ENCODE measurements at regions not wholly inside any gene's neighbourhood (a gene's known extent, or its start where the extent isn't known, plus 50 kb on each side); places are given as distances from the start of the nearest gene placed in this dataset.
A peak's percentile ranks its signal among the peaks of the same experiment; 100 is the strongest.

DNA sequence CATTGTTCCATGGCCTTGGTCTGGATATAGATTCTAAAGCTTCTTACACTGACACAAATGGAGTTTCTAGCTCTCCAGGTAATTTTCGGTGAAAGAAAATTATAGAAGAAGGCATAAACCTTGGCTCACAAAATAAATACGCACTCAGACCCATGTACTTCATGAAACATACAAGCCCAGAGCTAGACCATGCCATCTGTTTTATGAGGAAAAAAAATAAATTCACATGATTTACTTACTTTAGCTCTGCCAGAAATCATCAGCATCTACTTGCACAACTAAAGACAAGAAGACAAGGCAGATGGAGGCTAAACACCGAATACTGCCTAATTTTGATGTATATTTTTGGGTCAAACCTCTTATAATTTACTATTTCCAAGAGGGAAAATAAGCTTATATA lies 197.4 kb upstream of the KLF14 start:
- no peak for DNase-seq

DNA sequence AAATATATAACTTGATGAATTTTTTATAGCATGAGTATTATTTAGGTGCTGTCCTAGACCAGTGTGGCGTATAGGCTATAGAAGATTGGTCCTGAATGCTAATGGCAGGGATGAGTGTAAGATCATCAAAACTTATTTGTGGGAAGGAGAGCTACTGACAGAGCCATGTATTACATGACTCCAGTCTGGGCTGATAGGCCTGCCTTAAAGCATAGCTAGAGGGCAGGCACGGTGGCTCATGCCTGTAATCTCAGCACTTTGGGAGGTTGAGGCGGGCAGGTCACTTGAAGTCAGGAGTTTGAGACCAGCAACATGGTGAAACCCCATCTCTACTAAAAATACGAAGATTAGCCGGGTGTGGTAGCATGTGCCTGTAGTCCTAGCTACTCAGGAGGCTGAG lies 198.1 kb upstream of the KLF14 start:
- no peak for DNase-seq

DNA sequence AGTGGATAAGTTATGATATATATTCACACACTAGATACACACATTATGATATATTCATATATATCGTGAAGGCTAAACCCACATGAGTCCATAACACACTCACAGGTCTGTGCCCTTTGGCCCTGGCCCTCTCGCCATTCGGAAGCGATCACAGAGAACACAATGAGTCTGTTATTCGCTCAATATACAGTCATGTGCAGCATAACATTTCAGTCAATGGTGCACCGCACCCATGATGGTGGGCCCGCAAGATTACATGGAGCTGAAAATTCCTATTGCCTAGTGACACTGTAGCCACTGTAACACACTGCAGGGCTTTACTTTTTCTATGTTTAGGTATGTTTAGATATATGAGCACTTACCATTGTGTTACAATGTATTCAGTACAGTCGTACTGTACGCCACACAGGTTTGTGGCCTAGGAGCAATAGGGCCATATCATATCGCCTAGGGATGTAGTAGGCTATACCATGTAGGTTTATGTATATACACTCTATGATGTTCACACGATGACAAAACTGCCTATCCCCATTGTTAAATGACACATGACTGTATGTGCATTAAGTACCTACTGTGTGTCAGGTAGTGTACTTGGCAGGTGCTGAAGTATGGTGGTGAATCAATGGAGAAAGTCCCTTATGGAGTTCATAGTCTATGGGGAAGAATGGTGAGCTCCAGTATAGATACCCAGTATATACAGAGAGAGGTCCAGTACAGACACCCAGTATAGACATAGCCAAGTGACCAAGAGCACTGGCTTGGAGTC lies 198.8 kb upstream of the KLF14 start:
- no peak for DNase-seq

DNA sequence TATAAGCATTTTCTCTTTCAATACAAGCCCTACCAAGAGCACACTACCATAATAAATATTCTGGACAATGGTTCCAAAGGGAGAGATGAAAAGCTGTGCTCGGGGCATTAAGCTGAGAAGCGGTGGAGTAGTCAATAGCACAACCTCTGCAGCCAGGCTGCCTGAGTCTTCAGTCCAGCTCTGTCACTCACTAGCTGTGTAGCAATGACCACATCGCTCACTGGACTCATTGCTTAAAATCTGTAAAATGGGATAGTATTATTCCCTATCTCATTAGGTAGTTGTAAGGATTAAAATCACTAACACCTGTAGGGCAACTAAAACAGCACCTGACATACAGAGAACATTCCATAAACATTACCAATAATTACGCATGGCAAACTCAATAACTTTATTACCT lies 199.9 kb upstream of the KLF14 start:
- DNase-seq, result no peak

DNA sequence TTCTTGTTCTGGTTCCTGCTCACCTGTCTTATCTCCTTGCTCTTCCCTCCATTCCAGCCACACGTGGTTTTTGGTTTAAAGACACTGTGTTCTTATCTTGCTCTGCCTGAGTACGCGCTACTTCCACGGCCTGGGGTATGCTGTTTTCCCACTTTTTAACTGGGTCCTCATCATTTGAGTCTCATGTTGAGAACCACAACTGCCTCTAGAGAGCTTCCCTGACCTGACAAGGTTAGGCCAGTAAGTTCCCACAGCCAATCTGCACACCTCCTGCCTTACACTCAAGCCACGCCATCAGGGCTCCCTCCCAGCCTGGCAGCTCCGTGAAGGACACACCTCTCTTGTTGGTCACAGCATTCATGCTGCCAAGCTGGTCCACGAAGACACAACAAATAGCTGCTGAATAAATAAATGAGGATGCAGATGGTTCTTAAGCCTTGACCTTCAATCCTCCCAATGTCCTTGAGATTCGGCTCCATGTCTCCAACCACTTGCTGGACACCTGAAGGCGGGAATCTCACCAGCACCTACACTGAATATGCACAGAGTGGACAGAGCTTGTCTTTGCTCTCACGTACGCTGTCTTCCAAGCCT lies 201.7 kb upstream of the KLF14 start:
- DNase-seq, result no peak

DNA sequence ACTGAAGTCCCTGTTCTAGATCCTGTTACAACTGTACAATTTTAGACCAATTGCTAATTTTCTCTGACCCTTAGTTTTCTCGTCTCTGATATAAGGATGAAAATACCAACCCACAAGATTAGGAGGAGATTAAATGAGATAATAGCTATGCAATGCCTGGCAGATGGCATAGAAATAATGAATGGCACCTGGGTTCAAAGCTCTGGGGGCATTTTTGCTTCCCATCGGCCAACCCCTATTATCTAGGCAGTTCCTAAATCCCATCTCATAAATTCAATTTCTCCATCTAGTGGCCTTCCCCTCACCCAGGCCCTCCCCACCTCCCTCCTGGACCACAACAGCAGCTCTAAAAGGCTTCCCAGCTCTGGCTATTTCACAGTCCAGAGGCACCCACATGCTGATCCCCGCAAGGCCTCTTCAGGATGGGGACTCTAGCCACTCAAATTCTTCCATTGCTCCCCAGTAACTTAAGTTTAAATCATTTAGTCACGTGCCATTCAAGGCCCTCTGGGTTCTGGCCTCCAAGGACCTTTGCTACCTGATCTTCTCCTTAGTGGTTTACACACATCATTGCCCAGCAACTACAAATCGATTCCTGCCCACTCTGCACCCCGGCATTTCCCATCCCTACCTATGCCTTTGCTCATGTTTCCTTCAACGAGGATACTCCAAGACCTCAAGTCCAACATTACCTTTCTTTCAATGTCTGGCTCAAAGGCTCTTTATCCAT lies 202.4 kb upstream of the KLF14 start:
- DNase-seq, result no peak

DNA sequence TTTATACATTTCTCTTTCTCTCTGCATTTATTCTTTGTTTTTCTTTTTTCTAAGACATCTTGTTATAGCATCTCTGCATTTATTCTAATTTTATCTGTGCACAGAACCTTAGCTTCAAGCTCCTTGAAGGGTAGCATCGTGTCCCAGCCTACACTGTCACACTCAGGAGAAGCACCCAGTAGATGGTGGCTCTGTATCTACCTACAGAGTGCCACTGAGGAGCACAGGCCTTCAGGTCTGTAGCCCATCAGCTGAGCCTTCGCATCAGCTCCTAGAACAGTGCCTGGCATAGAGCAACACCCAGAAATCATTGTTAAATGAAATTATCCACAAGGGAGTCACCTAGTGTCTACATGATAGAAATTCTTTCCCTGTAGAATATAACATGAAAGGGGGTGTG lies 203.0 kb upstream of the KLF14 start:
- DNase-seq, result no peak

DNA sequence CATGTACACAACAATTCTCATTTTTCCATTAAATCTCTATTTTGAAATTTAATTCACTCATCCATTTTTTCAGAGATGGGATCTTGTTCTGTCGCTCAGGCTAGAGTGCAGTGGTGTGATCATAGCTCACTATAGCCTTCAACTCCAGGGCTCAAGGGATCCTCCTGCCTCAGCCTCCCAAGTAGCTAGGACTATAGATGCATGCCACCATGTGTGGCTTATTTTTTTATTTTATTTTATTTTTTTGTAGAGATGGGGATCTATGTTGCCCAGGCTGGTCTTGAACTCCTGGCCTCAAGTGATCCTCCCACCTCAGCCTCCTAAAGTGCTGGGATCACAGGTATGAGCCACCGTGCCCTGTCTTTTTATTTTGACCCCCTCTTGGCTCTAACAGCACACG lies 203.8 kb upstream of the KLF14 start:
- DNase-seq, result no peak

DNA sequence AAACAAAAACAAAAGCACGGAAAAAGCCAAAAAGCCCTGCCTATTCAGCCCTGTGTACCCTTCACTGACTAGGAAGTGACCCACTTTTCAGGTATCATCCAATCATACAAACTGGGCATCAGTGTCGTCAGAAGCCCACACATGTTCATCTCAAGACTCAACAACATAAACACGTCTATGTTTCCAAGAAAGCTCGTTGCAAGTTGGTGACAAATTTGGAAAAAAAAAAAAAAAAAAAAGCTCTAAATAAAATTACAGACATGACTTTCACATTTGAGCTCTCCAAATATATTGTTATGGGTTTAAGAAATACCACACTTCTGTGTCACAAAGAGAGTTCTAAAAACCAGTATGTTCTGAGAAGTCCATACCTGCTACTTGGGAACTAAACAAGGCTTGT lies 204.7 kb upstream of the KLF14 start:
- no peak for DNase-seq

DNA sequence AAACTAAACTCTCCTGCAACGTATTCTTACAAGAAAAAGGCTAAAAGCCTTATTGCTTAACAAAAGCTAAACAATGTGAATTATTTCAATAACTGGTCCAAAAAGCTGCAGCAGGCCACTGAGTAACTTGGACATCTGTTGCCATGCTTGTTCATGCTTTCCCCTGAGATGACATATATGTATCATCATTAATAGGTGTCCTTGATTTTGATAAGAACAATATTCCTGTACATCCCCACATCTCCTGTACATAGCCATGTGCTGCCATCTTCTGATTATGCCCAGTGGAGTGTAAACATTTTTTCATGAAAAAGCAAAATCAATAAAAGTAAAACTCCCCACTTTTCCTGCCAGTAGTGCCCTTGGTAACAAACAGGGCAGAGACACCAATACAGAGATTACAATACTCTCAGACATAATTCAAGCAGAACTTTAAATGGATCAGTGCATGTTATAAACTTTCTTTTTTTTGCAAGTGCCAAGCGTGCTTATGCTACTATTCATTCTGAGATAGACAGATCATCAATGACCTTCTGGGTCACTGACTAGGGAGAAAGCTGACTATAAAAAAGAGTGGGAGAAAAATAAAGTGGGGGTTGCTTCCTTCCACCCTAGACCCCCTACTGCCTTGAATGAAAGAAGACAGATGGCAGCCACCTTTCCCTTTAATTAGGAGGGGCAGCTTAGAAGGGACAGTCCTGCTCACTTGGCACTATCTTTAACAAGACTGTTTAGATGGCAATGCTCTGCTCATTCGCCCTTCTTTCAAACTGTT lies 205.5 kb upstream of the KLF14 start:
- peak; percentile 81 for DNase-seq

DNA sequence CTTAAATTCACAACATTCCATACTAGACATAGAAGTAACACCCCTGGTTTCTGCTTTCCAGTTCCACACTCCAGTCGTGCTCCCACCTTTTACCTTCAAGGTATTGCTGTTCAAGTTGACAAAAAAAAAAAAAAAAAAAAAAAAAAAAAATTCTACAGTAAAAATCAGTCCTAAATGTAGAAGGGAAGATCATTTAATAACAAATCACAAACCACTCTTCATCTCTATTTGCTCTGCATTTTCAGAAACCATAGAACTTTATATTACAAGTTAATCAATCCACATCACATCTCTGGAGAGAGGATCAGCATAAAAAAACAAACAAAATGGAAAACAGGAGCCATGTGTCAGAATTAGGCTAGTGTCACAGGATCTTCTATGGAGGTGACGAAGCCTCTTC lies 206.3 kb upstream of the KLF14 start:
- no peak for DNase-seq

DNA sequence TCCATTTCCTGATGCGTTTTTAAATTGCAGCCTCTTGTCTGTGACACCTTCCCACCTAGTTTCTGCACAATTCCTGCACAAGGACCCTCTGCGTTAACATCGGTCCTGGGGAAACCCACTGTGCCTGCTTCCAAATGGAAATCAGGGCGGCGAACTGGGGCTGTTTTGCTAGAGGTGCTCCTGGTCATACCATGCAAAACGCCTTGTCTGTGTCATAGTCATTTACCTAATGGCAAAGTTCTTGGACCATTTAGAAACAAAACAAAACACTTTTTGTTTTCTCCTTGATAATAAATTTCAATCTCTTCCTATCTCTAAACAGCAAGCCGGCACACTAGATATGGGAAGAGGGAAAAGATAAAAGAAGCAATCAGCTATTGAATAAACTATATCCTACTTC lies 206.9 kb upstream of the KLF14 start:
- no peak for DNase-seq

DNA sequence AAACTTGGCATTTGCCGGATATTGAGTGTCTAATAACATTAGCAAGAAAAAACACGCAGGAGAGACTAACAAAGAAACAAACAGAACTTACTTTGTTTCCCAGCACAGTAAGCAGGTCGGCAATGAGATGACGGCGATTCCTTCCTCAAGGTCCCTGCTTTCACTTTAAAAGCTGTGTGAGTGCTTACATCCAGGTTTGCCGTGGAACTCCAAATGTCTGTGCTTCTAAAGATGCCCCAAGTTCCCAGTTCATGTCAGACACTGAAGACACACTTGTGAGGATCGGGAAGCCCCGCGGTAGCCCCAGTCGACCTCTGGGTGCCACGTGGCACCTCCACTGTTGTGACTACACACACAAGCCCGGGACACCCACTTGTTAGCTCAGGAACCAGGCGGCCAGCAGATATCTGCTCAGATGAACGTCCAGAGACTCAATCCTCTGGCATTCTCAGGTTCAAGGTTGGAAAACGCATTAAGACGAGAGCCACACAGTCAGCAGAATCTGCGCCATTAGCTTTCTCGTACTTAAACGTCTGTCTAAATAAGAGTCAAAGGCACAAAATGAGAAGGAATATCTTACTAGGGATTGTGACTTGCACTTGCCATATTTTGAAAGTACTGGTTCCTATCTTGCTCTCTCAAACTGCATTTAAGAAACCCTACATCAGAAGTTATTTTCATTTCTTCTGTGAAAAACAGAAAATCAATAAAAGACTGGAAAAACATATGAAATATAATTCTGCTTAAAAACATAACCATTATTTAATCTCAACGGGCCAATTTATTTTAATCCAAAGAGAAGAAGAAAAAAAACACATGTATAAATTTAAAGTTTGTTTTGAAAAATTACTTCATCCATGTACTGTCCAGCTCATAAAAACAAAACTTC lies 207.6 kb upstream of the KLF14 start:
- peak; percentile 44 for DNase-seq

DNA sequence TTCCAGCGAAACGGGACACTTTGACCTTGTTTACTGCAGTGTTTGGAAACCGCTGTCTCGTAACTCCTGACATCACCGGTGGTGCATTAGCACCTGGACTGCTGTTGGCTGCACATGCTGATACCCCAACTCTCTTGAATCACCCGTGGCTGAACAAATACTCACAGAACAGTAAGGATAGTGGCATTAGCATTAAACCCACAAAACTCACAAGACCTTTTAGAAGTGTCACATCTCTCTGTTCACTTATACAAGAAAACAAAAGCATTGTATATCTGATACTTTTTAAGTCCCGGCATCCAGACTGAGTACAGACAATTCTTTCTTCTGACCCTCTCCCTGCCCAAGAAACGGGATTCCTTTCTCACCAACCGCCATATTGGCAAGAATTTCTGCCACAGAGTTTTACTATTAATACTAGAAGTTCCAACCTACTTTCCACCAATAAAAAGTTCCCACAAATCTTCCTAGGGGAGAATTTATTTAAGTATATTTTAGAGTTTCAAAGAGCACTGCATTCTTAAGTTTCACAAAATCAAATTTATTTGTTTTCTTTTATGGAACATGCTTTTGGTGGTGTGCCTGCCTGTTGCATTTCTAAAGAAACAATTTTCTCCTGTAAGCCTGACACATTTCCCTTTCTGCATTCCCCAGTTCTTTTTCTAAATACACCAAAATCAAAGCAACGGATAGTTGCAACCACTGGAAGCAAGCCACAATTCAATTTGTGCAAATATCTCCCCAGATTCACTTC lies 208.4 kb upstream of the KLF14 start:
- no peak for DNase-seq

DNA sequence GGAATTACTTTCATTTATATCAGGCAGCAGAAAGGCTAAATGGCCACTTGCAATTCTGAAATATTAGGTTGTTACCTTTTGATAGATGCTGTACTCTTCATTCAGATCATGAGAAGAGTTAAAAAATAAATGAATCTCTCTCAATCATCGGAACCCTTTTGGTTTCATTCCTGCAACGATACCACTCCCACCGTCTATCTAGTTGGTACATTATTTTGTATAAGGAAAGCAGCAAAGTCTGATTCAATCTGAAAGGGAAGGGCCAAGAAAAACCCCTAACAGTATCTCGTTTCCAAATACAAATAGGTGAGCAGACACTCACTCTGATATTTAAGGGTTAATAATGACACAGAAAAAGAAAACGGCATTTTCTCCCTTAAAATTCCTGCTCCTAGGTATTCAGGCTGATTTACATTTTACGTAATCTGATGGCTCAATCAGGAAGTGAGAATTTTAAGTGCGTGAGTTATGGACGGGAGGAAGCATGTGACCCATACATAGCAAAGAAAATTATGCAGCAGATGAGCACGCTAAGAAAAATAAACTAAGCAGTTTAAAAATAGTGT lies 209.4 kb upstream of the KLF14 start:
- DNase-seq, result no peak

DNA sequence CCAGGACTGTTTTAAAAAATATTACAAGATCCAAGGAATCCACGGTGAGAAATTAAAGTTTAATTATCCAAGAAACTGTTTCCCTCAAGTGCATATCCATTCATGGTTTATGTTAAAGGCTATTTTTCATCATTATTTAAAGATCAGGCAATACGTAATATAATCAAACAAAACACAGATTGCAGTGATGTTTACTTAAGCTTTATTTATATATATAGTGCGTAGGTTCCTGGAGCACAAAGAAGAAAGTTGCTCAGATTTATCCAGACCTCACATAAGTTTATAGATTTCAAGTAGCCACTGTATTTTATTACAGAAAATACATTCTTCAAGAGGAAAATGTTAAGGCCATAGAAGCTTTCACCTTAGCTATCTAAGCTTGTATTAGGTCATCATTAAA lies 210.0 kb upstream of the KLF14 start:
- no peak for DNase-seq

DNA sequence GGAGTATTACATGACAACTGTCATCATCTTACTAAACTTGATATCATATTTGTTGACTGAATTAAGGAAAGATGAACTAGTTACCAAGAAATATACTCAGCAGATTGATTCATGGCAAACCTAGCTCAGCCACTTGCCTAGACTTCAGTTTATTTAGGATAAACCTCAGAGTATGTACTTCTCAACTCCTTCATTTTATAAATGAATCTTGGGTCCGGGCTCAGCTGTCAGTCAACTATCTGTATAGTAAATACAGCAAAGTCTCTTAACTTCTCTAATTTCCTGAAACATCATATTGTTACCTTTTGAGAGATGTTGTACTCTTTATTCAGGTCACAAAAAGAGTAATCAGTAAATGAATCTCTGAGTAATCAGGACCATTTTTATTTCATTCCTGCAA lies 211.0 kb upstream of the KLF14 start:
- DNase-seq, result no peak

DNA sequence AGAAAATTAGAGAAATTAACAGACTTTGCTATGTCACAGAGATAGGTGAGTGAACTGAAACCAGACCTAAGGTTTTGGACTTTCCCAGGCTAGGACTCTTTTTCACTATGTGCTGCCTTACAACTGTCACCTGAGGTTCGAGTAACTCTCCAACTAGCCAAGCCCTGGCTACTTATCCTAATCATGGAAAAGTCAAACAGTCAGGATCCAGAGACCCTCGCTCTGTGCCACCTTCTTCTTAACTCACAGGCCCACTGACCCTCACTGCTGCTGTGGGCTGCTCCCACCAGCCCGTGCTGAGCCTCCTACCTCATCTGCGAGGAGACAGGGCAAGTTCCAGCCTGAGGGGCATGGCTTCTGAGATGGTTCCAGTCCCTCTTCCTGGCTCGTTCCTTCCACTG lies 211.4 kb upstream of the KLF14 start:
- no peak for DNase-seq

DNA sequence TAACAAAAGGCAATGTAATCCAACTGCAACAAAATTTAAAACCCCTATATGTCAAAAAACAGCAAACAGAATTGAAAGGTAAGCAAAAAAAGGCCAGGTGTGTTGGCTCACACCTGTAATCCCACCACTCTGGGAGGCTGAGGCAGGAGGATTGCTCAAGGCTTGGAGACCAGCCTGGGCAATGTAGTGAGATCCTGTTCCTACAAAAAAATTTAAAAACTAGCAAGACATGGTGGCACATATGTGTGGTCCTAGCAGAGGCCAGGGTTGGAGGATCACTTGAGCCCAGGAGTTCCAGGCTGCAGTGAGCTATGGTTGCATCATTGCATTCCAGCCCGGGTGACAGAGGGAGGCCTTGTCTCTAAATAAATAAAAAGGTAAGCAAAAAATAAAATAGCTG lies 212.1 kb upstream of the KLF14 start:
- DNase-seq, result no peak

DNA sequence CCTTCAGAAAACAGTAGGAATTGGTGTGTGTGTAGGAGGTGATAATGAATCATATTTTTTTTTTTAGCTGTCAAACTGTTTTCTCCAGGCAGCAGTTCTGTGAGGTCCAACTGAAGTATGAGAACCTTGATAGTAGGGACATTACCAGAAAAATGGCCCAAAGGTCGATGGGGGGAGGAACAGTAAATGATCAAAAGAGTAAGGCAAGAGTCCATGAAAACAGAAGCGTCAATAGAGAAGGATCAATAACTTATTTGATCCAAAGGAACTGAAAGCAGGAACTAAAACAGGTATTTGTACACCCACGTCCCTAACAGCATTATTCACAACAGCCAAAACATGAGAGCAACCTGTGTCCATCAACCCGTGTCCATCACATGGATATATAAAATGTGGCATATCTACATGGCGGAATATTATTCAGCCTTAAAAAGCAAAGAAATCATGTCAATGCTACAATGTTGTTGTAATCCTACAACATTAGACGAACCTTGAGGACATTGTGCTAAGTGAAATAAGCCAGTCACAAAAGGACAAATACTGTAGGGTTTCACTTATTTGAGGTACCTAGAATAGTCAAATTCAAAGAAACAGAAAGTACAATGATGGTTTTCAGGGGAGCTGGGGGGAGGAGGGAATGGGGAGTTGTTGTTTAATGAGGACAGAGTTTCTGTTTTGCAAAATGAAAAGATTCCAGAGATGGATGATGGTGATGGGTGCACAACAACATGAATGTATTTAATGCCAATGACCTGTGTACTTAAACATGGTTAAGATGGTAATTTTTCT lies 214.0 kb upstream of the KLF14 start:
- no peak for DNase-seq

DNA sequence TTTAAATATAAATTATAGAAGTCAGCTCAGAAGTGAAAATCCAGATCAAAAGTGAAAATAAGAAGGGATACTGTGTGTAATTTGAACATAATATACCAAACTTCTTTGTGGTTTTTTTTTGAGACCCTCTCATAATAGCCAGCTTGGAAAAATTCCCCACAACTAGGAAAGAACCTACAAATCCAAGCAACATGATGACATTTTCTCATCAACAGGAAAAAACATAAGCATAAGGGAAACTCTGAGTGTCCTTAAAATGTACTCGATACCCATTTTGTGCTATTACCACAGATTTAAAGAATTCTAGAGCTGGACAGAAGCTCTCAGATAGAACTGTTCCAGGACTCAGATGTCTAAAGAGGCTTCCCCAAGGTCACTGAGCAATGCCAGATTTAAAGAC lies 214.8 kb upstream of the KLF14 start:
- no peak for DNase-seq

All from retina (tissue), 1 donor.